ENCODE measurements at regions not wholly inside any gene's neighbourhood (a gene's known extent, or its start where the extent isn't known, plus 50 kb on each side); places are given as distances from the start of the nearest gene placed in this dataset.

GRCh38 chr16:26464576-26465266 lies 602.0 kb upstream of the C16orf82 start:
- TF ChIP-seq EZH2 (IDR thresholded peaks at IDR 0.05; ENCODE audit: insufficient read depth, poor library complexity, severe bottlenecking) (no peak), EZH2phosphoT487 (IDR thresholded peaks at IDR 0.05; ENCODE audit: insufficient read depth, low read depth) (no peak)
